GM03348 (cell line): ENCODE measurements at regions not wholly inside any gene's neighbourhood (a gene's known extent, or its start where the extent isn't known, plus 50 kb on each side); places are given as distances from the start of the nearest gene placed in this dataset.

ENCODE experiments used
- DNase-seq: peaks from one replicate; pipeline ENCODE4 v3.0.0; 2012; ENCODE audit warnings: low spot score

- DNase-seq: no peak
Observed at GRCh38 chr6:66788579-66788978, 1081.6 kb upstream of the EYS start.

- DNase-seq: no peak
Observed at GRCh38 chr6:66772800-66773199, 1065.8 kb upstream of the EYS start.

GRCh38 chr6:66771626-66772025 is 1064.6 kb upstream of the EYS start:
- no peak for DNase-seq

GRCh38 chr6:66751630-66752029 is 1044.6 kb upstream of the EYS start:
- DNase-seq: no peak

GRCh38 chr6:66740346-66740745 is 1033.3 kb upstream of the EYS start:
- DNase-seq: no peak

- DNase-seq: no peak
Observed at GRCh38 chr6:66735106-66735890, 1028.3 kb upstream of the EYS start.

- no peak for DNase-seq
Observed at GRCh38 chr6:66731310-66731709, 1024.3 kb upstream of the EYS start.

GRCh38 chr6:66725670-66726069 is 1018.6 kb upstream of the EYS start:
- DNase-seq: no peak

GRCh38 chr6:66717801-66718200 is 1010.8 kb upstream of the EYS start:
- no peak for DNase-seq

GRCh38 chr6:66699385-66699784 is 992.4 kb upstream of the EYS start:
- DNase-seq: no peak

GRCh38 chr6:66689608-66690007 is 982.6 kb upstream of the EYS start:
- no peak for DNase-seq

GRCh38 chr6:66687611-66688140 is 980.6 kb upstream of the EYS start:
- no peak for DNase-seq

GRCh38 chr6:66675906-66676305 is 968.9 kb upstream of the EYS start:
- no peak for DNase-seq

- DNase-seq: no peak
Observed at GRCh38 chr6:66664112-66664511, 957.1 kb upstream of the EYS start.

- DNase-seq: no peak
Observed at GRCh38 chr6:66662721-66663507, 955.9 kb upstream of the EYS start.

GRCh38 chr6:66662196-66662595 is 955.2 kb upstream of the EYS start:
- DNase-seq: peak; percentile 10

- DNase-seq: no peak
Observed at GRCh38 chr6:66655420-66655819, 948.4 kb upstream of the EYS start.

GRCh38 chr6:66638518-66638917 is 931.5 kb upstream of the EYS start:
- DNase-seq: no peak

GRCh38 chr6:66638099-66638498 is 931.1 kb upstream of the EYS start:
- no peak for DNase-seq

GRCh38 chr6:66628917-66629316 is 921.9 kb upstream of the EYS start:
- DNase-seq: no peak

GRCh38 chr6:66623050-66623449 is 916.0 kb upstream of the EYS start:
- no peak for DNase-seq

- DNase-seq: no peak
Observed at GRCh38 chr6:66605971-66606370, 898.9 kb upstream of the EYS start.

GRCh38 chr6:66605011-66605410 is 898.0 kb upstream of the EYS start:
- no peak for DNase-seq
